AG09309 (cell line): ENCODE measurements at regions not wholly inside any gene's neighbourhood (a gene's known extent, or its start where the extent isn't known, plus 50 kb on each side); places are given as distances from the start of the nearest gene placed in this dataset.

Experiments
- DNase-seq: peaks from one replicate; pipeline ENCODE4 v3.0.0-alpha.2; 2010; ENCODE audit warnings: low read depth
- H3K4me3 ChIP-seq: 2 replicates; pipeline ENCODE4 v1.5.1; 2011; ENCODE audit warnings: mild to moderate bottlenecking, low read depth, low read length, moderate library complexity; ENCODE audit not compliant: control insufficient read depth
- CTCF ChIP-seq: IDR thresholded peaks from 2 replicates; pipeline ENCODE4 v1.5.1; 2011; ENCODE audit warnings: mild to moderate bottlenecking, low read depth, low read length, inconsistent platforms; ENCODE audit not compliant: insufficient read depth, control insufficient read depth; ENCODE audit errors: missing control alignments

DNA sequence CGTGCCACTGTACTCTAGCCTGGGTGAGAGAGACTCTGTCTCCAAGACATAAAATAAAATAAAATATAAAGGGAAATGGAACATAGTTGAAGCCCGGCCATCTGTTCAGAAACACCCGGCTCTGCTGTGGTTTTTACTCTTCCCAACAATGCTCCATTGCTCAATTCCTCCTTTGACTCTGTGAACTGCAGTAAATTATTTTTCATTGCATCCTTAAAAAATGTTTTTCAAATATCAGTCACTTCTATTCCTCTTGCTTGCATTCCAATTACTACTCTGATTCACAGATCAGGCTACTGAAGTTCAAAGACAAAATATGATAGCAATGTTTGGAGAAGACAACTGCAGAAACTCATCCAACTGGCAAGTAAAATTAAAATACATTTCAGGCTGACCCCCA is 983.0 kb downstream of the SORCS1 start:
- no peak overlapping the region for H3K4me3 ChIP-seq
- no peak for TF ChIP-seq CTCF
- no peak for DNase-seq

- TF ChIP-seq CTCF = no peak
- no peak for DNase-seq
- no peak overlapping the region for H3K4me3 ChIP-seq
These were observed 985.1 kb downstream of the SORCS1 start for GRCh38 chr10:106179430-106179829.

DNA sequence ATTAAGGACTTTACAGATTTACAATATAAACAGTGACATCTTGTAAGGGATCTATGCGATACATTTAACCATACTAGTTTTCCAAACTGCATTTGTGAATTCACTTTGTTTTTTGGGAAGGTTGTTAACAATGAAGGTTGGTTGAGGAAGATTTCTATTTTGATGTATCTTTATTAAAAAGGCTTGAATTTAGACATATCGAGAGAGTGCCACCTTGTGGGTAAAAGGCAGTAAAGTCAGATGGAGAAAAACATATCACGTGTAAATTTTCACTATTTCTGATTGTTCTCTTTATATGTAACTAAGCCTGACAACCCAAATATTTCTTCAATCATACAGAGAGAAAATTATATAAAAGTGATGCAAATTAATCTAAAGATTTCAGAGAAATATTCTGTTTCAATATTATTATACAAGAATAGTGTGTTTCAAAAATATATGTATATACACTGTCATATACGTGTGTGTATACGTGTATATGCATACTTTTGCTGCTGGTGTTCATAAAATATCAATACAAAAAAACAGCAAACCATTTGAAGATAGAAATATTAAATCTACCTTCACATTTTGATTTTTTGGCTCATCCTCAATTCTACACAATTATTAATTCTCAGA is 988.6 kb downstream of the SORCS1 start:
- TF ChIP-seq CTCF = peak; percentile 22
- no peak overlapping the region for H3K4me3 ChIP-seq
- DNase-seq = no peak

DNA sequence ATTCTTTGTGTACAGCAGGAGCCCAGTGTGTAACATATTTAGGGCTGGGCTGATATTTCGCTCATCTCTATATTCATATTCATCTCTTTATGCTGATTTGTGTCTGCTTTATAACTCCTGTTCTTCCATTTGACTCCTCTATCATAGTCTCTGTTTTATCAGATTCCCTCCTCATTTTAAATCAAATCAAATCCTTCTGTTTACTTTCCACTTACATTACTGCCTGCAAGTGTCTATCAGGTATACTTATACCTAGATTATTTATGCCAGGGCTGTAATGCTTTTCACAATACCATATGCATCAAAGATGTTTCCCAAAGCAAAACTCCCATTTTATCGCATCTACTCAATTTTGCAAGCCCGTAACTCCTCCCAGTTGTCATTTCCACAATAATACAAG is 990.7 kb downstream of the SORCS1 start:
- TF ChIP-seq CTCF = no peak
- no peak for DNase-seq
- H3K4me3 ChIP-seq = no peak overlapping the region

DNA sequence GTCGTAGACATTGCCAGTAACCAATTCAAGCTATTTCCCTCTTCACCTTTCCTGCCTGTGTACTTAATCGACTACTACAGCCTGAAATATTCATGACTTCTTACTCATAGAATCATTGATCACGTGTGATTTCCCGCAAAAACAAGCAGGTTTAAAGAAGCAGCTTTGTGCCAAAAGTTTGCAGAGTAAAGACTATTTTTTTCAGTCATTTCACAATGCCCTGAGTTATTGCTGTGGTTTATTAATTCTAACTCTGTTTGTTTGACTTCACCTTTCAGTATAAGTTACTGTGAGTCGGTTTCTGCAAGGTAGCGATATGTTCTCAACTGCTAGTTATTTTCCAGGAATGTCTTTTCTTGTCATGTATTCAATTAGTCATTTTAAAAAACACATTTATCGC is 995.3 kb downstream of the SORCS1 start:
- no peak for TF ChIP-seq CTCF
- no peak for DNase-seq
- H3K4me3 ChIP-seq = no peak overlapping the region

DNA sequence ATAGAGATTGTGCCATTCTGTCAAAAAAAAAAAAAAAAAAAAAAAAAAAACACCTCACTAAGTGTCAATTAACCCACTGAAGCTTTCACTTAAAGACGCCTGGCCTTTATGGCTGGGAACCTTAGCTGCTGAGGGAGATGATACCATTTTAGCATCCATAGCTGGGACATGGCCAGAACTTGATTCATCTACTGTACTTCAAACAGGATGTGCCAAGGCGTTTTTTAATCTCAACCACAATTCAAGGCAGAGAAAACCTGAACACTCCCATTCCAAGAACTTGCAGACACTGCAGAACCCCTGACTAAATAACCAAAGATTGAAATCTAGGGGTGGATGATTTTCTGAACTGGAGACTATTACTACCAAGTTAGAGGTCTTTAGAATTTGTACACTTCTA is 996.6 kb downstream of the SORCS1 start:
- no peak for DNase-seq
- TF ChIP-seq CTCF = no peak
- H3K4me3 ChIP-seq = no peak overlapping the region

- no peak for DNase-seq
- H3K4me3 ChIP-seq = no peak overlapping the region
- no peak for TF ChIP-seq CTCF
These were observed 1006.3 kb downstream of the SORCS1 start for GRCh38 chr10:106158241-106158640.
